HCEC 1CT (cell line): ENCODE measurements at regions not wholly inside any gene's neighbourhood (a gene's known extent, or its start where the extent isn't known, plus 50 kb on each side); places are given as distances from the start of the nearest gene placed in this dataset.

Source experiments
- DNase-seq: peaks from one replicate; pipeline ENCODE4 v3.0.0-alpha.2; 2017

DNA sequence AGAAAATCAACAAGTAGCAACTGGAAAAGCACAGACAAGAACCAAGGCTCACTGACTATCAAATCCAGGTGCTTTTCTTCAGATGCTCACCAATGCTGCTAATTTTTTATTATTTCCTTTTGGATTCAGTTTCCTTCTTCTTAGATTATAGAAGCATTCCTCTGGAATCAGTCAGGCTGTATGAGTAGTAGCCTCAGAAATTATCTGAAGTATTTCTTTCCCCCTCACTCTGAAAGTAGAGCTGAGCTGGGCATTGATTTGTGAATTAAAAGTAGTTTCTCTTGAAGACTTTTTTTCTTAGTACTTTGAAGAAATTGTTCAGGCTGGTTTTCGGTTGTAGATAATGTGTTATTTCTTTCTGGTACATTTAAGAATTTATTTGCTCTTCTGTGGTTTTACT is 273.7 kb downstream of the NOL4 start:
- DNase-seq: no peak

DNA sequence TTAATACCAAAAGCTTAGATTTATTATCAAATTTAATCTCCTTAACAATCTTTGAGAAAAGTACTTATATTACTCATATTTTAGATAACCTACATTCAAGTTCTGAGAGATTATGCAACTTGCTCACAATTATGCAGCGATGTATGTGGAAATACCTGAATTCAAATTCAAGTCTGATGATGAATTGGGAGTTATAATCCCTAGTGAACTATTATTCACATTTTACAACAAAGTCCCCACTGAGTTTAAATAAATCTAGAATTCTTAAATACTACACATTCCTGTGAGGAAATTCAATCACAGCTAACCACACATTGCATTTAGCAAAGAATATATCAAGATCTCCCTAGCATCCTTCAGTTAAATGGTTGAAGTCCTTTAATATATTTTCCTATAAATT is 278.4 kb downstream of the NOL4 start:
- DNase-seq: no peak

DNA sequence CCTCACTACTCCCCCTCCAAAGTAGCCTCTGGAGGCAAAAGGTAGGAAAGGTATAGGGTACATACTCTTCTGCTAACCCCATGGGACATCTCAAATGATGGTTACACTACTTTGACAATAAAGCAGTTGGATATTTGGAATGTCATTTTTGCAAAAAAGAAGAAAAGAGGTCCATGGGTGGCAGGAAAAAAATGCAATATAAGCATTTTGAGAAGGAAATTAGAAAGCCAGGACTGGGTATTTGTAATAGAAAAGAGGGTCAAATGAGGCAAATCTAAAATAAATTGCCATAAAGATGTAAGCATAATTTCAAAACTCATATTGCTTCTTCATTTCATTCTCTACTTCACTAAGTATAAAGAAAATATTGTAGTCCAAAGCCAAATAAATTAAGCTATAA is 280.2 kb downstream of the NOL4 start:
- no peak for DNase-seq

DNA sequence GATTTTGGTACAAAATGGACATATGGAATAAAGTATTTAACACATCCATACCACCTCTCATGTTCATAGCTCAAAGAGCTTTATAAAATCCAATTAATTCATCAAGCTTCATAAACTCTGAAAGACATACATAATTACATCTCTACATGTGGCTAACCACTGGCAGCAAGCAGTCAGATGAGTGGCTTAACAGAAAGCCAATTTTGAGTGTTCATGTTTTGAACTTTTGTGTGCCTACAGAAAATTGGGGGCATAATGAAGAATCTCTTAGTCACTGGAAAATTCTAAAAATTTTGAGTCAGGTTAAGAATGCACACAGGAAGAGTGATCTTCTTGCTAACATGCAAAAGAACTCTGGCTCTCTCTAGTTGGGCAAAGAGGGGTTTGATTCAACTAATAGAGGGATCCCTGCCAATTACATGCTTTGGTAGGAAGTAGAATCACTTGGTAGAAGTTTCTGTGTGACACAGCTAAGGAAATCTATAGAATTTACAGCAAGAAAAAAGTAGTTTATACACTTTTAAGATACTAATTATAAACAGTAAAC is 287.4 kb downstream of the NOL4 start:
- no peak for DNase-seq

DNA sequence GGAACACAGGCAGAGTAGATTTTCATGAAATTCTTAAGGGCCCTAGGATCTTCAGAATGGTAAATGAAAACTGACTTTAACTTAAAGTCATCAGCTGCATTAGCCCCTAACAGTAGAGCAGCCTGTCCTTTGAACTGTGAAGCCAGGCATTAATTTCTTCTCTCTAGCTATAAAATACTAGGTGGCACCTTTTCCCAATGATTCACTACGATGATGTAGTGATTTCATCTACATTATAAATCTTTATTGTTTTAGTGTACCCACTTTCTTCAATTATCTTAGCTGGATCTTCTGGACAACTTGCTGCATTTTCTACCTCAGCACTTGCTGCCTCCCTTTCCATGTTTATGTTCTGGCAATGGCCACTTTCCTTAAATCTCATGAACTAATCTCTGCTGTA is 290.5 kb downstream of the NOL4 start:
- DNase-seq: no peak

DNA sequence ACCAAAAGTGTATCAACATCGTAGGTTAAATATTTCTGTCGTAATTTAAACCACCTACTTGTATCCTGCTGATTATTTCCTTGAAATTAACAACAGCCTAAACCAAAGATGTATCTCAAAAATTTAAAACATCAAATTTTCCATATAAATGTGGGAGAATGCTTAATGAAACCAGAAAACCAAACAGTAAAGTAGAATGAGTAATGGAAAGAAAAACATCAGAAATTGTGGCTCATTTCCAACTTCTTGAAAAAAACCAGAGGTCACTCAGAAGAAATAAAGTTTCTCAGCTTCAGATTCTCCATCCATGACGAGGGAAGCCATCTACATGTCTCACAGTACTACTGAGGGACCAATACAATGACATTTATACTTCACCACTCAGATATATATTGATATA is 296.5 kb downstream of the NOL4 start:
- DNase-seq: no peak

DNA sequence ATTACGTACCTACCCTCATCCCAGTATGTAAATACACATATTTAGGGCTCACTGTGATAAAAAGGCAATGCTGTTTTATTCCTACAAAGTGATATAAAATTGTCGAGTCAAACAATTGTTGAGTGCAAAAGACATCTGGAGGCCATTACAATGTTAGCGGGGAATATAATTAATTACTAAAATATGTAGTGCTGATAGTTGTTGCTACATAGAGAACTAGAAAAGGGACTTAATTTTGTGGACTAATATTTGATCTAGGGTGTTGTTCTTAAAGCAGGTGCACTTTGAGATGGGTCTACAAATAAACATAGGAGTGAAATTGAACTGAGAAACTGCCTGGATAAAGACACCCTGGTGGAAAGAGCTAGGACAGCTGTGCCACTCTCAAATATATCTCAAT is 300.1 kb downstream of the NOL4 start:
- DNase-seq: no peak

DNA sequence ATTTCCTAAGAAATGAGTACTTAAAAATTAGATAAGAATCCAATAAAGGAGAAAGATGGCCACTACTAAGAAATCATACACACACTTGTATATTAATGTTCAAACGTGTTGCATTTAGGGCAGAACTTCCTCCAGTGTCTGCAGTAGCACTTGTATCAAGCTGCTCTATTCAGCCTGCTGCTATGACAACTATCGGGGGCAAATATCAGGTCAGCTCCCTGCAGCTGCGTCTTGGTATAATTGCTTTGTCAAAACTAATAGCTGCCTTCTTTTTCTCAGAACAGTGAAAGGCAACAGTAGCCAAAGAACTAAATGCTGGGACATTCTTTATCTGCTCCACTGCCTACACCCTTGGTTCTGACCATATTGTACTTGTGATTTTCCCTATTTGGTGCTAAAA is 300.7 kb downstream of the NOL4 start:
- no peak for DNase-seq

DNA sequence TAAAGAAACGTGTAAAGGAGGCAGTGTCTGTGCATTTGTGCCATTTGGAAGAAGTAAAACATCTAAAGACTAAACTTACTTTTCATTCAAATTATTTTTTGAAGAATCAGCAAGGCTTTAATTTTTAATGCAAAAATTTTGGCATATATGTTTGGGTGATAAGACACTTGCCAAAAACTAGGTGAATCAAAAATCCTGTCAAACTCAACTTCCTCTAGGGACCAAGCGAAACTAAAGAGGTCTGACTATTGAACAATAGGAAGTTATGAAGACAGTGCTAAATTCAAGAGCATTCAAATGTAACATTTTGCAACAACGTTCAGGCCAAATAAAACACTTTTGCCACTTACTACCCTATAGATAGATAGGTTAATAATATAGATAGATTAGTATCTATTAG is 306.1 kb downstream of the NOL4 start:
- DNase-seq: no peak

DNA sequence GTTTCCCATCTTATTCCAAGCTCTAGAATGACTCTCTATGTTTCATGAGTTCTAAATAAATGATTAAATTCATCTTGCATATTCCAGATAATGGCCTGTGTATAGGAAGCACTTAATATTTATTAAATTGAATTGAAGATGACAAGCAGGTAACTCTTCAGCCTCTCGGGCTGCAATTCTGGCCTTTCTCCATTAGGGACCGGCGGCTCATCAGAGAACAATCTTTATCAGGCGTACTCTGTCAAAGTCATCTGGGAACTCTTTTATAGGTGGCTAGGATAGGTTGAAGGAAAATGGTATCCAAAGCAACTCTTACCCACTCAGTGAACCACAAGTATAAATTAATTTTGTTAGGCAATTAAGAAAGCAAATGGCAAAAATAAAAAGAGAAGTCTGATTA is 308.5 kb downstream of the NOL4 start:
- DNase-seq: no peak

DNA sequence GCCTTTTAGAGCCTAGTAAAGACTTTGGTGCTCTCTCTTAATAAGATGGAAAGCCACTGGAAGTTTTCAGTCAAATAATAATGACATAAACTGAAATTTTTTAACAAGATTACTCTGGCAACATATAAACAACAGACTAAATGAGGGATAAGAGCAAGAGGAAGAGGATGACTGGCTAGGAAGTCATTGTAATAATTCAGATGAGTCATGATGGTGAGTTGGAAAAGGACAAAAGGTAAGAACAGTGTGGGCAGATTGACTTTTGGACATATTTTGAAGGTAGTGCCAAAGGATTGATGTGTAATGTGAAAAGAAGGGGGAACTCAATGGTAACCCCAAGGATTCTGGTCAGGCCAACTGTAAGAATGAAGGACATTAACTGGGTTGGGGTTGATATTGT is 310.3 kb downstream of the NOL4 start:
- no peak for DNase-seq

DNA sequence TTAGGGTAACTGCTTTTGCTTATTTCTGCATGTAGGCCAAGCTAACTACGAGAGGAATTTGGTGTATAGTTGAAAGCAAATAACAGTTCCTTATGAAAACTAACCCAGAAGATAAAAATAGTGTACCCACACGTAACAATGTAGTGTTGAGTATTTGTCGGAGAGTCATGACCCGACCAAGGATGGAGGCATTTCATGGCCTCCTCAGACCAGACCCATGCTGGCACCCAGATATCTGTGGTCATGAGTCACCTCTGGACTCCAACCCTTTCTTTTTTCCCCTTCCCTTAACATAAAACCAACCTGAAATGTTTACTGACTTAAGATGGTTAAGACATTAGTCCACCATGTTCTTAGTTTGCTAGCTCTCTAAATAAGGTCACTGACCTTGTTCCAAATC is 318.7 kb downstream of the NOL4 start:
- no peak for DNase-seq

DNA sequence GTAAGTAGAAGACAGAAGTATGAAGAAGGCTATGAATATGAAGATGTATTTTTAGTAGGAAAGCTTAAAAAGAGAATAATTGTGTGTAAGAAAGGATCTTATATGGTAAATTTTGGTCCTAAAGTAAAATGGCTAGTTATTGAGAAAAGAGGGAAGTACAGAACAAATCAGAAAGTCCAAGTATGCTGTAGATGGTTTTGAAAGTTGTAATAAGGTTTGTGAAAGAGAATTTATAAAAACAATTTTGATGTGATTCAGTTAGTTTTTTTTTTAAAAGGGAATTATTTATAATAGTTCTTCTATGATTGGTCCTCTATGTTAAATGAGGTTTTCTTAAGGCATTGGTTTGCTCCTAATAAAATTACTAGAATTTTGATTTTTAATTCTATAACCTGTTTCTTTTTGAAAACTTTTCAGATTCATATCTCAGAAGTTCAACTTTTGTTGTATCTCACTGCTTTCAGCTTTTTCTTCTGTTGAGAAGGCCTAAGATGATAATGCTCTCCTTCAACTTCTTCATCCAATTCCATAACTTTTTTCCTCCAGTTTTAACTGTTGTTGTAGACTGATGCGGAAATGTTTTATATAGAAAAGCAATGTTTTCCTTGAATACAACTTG is 322.7 kb downstream of the NOL4 start:
- DNase-seq: no peak

DNA sequence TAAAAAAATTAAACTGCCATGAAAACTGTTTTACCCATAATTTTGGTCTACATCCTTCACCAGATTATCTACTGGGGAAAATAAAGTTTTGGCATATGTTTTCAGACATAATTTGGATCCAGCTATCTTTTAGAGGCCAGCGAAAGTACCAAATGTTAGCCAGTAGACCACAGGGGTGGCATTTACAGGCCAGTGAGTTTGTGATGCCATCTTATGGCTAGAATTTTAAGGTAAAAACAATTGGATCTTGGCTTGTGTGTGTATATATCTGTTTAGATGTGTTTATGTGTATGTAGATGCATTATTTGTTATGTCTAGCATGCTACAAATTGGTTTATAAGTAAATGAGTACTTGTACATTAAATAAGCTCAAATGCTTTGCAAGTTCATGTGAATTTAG is 322.6 kb downstream of the ASXL3 start:
- DNase-seq: no peak

DNA sequence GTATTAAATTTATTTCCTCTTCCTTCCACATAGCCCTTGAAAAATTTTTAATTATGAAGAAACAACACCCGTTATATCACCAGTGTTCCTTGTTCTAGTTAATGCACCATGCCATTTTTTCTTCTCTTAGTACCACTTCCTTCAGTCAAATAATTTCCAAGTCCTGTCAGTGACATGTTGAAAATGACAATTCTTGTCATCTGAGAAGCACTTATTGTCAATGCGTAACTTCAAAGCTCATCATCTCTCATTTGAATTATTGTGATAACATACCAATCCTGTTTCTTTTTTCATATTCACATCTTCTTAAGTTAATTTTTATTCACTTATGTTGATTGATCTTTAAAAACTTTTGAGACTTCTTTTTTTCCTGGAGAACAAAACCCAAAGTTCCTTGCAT is 320.4 kb downstream of the ASXL3 start:
- no peak for DNase-seq

DNA sequence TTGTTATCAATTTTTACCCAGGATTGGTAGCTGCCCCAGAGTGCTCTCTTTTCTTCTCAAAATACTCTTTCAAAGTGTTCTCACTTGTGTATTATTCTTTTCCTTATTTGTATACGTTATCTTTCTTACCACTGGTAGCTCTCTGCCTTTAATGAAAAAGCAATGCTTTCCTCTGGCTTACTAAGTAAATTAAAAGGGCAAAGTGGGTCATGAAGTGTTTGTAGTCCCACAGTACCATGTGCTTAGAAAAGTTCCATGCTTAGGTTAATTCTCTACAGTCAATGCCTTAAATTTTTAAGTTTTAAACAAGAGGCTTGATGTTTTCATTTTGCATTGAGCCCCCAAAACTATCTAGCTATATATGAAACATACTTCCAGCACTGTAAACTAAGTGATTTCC is 300.2 kb downstream of the ASXL3 start:
- DNase-seq: no peak

DNA sequence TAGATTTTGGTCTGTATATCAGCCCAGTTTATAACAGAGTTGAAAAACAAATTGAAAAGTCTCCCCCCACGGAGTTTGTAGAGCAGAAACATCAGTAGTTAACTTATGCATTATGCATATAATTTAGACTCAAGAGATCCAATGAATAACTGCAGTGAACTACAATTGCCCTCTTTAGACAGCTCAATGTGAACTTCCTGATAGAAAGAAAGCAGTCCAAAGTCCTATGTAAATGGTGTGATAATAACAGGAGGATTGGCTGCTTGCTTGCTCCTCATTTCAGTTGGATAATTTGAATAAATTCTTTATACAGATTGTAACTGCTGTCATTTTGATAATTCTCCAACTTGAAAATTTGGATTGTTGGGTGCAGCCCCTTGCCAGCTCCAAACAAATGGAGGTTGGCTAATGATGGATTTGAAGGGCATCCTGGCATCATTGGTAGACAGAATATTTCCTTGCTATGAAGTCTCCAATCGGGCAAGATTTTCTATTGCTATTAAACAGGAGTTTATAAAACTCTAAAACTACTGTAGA is 297.1 kb downstream of the ASXL3 start:
- DNase-seq: no peak

DNA sequence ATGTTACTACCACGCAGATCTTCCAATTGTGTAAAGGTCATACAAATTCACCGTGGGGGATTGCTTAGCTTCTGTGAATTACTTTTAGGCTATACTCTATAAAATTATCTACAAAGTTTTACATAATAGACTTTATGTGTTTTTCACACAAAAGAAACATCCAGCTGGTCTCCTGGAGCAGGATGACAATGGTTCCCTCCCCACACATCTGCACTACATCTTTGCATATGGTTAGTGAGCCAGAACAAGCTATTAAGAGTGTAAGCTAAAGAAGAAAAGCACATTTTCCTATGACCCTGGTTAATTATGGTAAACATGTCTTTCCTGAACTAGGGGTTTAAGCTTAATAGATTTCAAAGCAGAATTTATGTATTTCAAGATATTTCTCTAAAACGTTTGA is 295.1 kb downstream of the ASXL3 start:
- no peak for DNase-seq

DNA sequence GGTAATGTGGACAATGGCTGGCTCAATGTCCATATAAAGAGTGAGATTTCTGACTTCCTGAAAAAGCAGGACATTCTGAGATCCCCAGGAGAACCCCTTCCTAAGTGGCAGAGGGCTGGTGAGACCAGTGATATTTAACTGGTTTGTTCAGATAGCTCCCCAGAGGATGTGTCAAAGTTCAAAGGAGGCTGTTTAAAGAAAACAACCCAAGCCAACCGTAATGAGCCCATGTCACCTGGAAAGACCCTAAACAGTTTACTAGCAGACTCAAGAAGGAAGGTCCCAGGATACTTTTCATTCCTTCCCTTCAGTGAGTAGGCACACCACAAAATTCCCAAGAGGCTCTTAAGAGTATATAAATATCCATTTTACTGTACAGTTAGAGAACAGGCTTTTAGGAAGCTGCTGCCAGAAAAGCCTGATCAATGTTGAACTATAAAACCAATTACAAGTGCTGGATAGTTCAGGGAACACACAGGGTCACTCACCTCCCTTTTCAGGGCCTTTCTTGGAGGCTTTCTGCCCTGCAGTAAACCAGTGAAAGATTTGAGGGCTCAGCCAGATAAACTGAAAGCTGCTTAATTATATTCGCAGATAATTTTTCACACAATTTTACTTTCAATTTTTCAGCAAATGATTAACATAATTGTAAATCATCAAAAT is 293.5 kb downstream of the ASXL3 start:
- no peak for DNase-seq

DNA sequence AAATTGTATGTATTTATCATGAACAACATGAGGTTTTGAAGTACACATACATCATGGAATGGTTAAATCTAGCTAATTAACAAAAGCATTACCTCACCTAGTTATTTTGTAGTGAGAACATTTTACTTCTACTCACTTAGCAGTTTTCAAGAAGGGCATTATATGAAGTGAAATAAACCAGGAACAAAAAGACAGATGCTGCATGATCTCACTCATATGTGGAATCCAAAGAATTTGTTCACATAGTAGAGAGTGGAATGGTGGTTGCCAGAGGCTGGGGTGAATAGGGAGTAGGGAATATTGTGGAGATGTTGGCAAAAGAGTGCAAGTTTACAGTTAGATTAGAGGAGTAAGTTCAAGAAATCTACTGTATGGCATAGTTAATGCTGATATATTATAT is 292.0 kb downstream of the ASXL3 start:
- DNase-seq: no peak

DNA sequence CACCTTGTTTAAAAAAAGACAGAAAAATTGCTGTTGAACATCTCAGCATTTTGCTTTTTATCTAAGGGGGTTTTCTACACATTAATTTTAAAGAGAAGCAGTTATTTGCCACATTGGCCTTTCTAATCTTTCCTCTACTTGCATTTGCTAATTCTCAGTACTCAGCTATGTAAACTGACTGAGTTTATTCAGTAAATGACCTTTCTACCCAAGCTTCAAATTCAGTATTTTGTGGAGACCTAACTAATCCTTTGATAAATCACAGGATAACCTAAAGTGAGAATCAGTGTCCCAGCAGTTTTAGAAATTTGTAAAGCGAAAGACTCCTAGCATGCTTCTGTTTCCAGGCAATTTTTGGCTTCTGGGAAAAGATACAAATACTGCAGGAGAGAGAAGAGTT is 288.4 kb downstream of the ASXL3 start:
- no peak for DNase-seq

DNA sequence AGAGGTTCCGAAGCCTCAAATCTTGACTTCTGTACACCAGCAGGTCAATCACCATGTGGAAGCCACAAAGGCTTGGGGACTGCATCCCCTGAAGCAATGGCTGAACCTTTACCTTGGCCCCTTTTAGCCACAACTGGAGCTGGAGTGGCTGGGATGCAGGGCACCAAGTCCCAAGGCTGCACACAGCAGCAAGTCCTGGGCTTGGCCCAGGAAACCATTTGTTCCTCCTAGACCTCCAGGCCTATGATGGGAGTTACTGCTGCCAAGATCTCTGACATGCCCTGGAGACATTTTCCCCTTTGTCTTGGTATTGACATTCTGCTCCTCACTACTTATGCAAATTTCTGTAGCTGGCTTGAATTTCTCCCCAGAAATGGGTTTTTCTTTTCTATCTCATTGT is 285.9 kb downstream of the ASXL3 start:
- DNase-seq: no peak

DNA sequence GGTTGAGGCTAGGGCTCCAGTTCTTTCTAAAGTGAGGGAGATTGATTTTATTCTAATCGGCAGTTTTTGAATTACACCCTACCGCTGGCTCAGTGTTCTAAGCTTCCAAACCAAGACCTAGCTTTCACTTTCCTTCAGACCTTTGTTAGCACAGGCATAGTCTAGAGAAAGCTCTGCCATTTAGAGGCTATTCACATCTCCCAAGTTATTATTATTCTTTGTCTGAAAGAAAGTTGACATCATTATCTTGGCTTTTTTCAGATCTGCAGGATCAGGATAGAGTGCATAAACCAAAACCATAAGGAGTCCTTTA is 276.8 kb downstream of the ASXL3 start:
- no peak for DNase-seq

DNA sequence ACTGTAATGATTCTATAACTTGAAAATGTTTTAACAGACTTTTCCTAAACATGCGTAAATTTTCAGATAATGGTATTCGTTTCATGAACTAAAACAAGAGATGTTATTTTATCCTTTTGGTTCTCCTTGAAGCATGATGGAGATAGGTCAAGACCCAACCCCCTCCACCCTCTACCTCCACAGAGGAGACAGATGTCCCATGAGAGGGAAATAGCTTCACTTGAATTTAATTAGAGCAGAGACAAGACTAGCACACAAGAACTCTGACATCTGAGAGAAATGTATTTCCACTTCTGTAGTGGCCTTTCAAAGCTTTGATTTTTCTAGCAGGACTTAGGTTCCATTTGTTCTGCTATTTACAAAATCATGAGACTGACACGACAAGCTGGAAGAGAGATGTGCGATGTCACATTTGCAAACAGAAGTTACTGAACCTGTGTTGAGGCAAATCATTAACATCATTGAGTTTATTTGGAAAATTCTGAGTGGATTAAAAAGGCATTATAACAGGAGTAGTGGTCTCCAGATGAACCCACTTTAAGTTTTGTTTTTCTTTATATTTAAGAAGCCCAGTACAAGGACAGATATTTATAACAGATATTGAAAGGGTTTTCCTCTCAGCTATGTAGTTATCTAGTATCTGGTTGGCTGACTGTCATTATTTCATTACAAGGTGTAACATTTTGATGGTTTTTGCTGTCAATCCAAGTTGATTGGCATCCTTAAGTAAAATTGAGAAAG is 276.2 kb downstream of the ASXL3 start:
- DNase-seq: no peak
